ENCODE measurements at regions not wholly inside any gene's neighbourhood (a gene's known extent, or its start where the extent isn't known, plus 50 kb on each side); places are given as distances from the start of the nearest gene placed in this dataset.

DNA sequence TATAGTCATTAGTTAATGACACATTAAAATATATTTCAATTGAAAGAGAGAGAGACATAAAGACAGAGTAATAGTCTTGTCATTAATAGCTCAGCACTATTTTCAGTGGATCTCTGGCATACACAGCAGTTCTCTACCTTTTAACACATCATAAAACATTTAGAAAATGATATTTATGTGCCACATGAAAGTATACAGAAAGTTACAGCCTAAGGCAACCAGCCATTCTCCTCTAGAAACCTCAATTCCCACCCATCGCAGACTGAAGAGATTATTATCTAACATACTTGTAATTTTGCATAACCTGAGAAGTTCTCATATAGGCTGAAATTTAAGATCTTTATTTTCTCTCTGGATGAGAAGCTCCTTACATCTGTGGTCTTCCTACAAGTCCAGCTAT is 58.7 kb upstream of the FAM83B start:
- DNase-seq (ENCODE audit: low read depth in 1 of 2, low spot score in 1 of 2), result no peak

Measured in stimulated activated CD4-positive, alpha-beta T cell treated with anti-CD3 and anti-CD28 coated beads, Interleukin-15, amount 100 ng/mL, for 1 hour (primary cell).